ENCODE measurements at regions not wholly inside any gene's neighbourhood (a gene's known extent, or its start where the extent isn't known, plus 50 kb on each side); places are given as distances from the start of the nearest gene placed in this dataset.
"Not testable (repeated sequence)": the region's sequence is repeated elsewhere in the genome, so short reads cannot be mapped to it uniquely, and the experiment has no call there.

- ChIA-PET POLR2A (no interaction called here), CTCF (no interaction called here)
These were observed 1100.2 kb upstream of the INTU start for GRCh38 chr4:126532527-126532926.

GRCh38 chr4:126533146-126533805 lies 1099.5 kb upstream of the INTU start:
- CTCF ChIA-PET: no interaction called here
- POLR2A ChIA-PET: no interaction called here

- POLR2A ChIA-PET: no interaction called here
- CTCF ChIA-PET: no interaction called here
These were observed 1093.0 kb upstream of the INTU start for GRCh38 chr4:126539771-126540170.

- POLR2A ChIA-PET: no interaction called here
These were observed 1090.9 kb upstream of the INTU start for GRCh38 chr4:126541820-126542219.

GRCh38 chr4:126544276-126544675 lies 1088.5 kb upstream of the INTU start:
- CTCF ChIA-PET: no interaction called here

More at GRCh38 chr4:126541820-126542219, 1090.9 kb upstream of the INTU start:
- CTCF ChIA-PET: no interaction called here

GRCh38 chr4:126546197-126546596 lies 1086.6 kb upstream of the INTU start:
- CTCF ChIA-PET: not testable (repeated sequence)

More at GRCh38 chr4:126544276-126544675, 1088.5 kb upstream of the INTU start:
- POLR2A ChIA-PET: no interaction called here

GRCh38 chr4:126547352-126547751 lies 1085.4 kb upstream of the INTU start:
- CTCF ChIA-PET: no interaction called here
- POLR2A ChIA-PET: no interaction called here

More at GRCh38 chr4:126546197-126546596, 1086.6 kb upstream of the INTU start:
- POLR2A ChIA-PET: not testable (repeated sequence)

- POLR2A ChIA-PET: no interaction called here
- CTCF ChIA-PET: no interaction called here
These were observed 1083.9 kb upstream of the INTU start for GRCh38 chr4:126548890-126549289.

- POLR2A ChIA-PET: no interaction called here
- CTCF ChIA-PET: no interaction called here
These were observed 1080.4 kb upstream of the INTU start for GRCh38 chr4:126552321-126552720.

GRCh38 chr4:126553248-126553647 lies 1079.5 kb upstream of the INTU start:
- POLR2A ChIA-PET: no interaction called here
- CTCF ChIA-PET: no interaction called here

GRCh38 chr4:126558596-126558995 lies 1074.2 kb upstream of the INTU start:
- ChIA-PET POLR2A (no interaction called here), CTCF (no interaction called here)

- ChIA-PET POLR2A (no interaction called here), CTCF (no interaction called here)
These were observed 1072.8 kb upstream of the INTU start for GRCh38 chr4:126559961-126560360.

GRCh38 chr4:126560794-126561193 lies 1072.0 kb upstream of the INTU start:
- ChIA-PET POLR2A (no interaction called here), CTCF (no interaction called here)

GRCh38 chr4:126563389-126563788 lies 1069.4 kb upstream of the INTU start:
- ChIA-PET POLR2A (no interaction called here), CTCF (no interaction called here)

GRCh38 chr4:126564283-126564854 lies 1068.4 kb upstream of the INTU start:
- CTCF ChIA-PET: no interaction called here
- POLR2A ChIA-PET: no interaction called here

GRCh38 chr4:126568652-126569570 lies 1063.8 kb upstream of the INTU start:
- POLR2A ChIA-PET: no interaction called here

GRCh38 chr4:126572264-126572663 lies 1060.5 kb upstream of the INTU start:
- CTCF ChIA-PET: interaction anchor here (0.6 kb wide), 1 partner anchor 45 kb away, joined by 3 read pairs; no protein-coding TSS in a partner anchor

More at GRCh38 chr4:126568652-126569570, 1063.8 kb upstream of the INTU start:
- CTCF ChIA-PET: no interaction called here

GRCh38 chr4:126582737-126583136 lies 1050.0 kb upstream of the INTU start:
- POLR2A ChIA-PET: no interaction called here
- CTCF ChIA-PET: no interaction called here

More at GRCh38 chr4:126572264-126572663, 1060.5 kb upstream of the INTU start:
- POLR2A ChIA-PET: no interaction called here

GRCh38 chr4:126583509-126583908 lies 1049.2 kb upstream of the INTU start:
- CTCF ChIA-PET: no interaction called here
- POLR2A ChIA-PET: no interaction called here

- POLR2A ChIA-PET: no interaction called here
- CTCF ChIA-PET: no interaction called here
These were observed 1041.2 kb upstream of the INTU start for GRCh38 chr4:126591583-126591982.

GRCh38 chr4:126592088-126592487 lies 1040.7 kb upstream of the INTU start:
- ChIA-PET POLR2A (no interaction called here), CTCF (no interaction called here)

Measured in activated CD8-positive, alpha-beta memory T cell treated with anti-CD3 and anti-CD28 coated beads for 36 hours (primary cell).